ENCODE measurements at regions not wholly inside any gene's neighbourhood (a gene's known extent, or its start where the extent isn't known, plus 50 kb on each side); places are given as distances from the start of the nearest gene placed in this dataset.
"Not testable (repeated sequence)": the region's sequence is repeated elsewhere in the genome, so short reads cannot be mapped to it uniquely, and the experiment has no call there.

DNA sequence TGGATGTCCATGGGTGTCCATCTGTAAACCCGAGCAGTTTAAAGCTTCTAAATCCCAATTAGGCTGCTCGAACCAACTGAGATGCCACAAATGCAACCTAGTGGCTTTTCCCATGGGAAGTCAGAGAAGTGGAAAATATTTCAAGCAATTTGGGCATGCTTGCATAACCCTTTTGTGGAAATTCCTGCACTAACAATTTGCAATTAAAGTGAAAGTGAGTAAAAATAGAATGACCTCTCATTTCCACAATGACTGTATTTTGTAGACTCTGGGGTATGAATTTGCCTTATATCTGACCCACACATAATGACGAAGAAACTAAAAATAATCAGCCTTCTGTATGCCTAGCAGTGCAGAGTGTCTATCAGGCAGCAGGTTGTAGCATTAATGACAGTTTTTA, 91.8 kb upstream of the TSC22D1 start:
- no peaks in the 10 kb centered on the region for H3K9me3 ChIP-seq (ENCODE audit: control insufficient read depth in 2 of 3, insufficient read depth in 1 of 3, low read length in 3 of 3)
- H3K27me3 ChIP-seq (ENCODE audit: control insufficient read depth, insufficient read depth, low read length): no peaks in the 10 kb centered on the region
- DNase-seq (peak in 2 of 5 donors; percentile 55 to 59), FAIRE-seq (no peak)
- TF ChIP-seq, protein P1, sequence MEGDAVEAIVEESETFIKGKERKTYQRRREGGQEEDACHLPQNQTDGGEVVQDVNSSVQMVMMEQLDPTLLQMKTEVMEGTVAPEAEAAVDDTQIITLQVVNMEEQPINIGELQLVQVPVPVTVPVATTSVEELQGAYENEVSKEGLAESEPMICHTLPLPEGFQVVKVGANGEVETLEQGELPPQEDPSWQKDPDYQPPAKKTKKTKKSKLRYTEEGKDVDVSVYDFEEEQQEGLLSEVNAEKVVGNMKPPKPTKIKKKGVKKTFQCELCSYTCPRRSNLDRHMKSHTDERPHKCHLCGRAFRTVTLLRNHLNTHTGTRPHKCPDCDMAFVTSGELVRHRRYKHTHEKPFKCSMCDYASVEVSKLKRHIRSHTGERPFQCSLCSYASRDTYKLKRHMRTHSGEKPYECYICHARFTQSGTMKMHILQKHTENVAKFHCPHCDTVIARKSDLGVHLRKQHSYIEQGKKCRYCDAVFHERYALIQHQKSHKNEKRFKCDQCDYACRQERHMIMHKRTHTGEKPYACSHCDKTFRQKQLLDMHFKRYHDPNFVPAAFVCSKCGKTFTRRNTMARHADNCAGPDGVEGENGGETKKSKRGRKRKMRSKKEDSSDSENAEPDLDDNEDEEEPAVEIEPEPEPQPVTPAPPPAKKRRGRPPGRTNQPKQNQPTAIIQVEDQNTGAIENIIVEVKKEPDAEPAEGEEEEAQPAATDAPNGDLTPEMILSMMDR (IDR thresholded peaks at IDR 0.05; ENCODE audit: borderline replicate concordance, extremely low read depth, insufficient read depth): no peak
- H3K4me3 ChIP-seq (ENCODE audit: low read length in 3 of 3): peak overlapping the region in 2 of 3 donors; percentile 24 to 42
- peak overlapping the region in 1 of 2 donors; percentile 23 for H3K27ac ChIP-seq (ENCODE audit: low read depth in 2 of 2, low read length in 2 of 2)
- peaks cover 0 to 4% (median 0%) of the 10 kb centered on the region in 3 donors for H3K4me1 ChIP-seq (ENCODE audit: control insufficient read depth in 2 of 3, insufficient read depth in 2 of 3, low read depth in 1 of 3, low read length in 3 of 3)
- no peak overlapping the region for H3K9ac ChIP-seq (ENCODE audit: low read length in 3 of 3)
- no peaks in the 10 kb centered on the region for H3K36me3 ChIP-seq (ENCODE audit: control insufficient read depth in 2 of 3, insufficient read depth in 3 of 3, low read length in 3 of 3)
- intact Hi-C loops (cut with DNase I): no loop called here

DNA sequence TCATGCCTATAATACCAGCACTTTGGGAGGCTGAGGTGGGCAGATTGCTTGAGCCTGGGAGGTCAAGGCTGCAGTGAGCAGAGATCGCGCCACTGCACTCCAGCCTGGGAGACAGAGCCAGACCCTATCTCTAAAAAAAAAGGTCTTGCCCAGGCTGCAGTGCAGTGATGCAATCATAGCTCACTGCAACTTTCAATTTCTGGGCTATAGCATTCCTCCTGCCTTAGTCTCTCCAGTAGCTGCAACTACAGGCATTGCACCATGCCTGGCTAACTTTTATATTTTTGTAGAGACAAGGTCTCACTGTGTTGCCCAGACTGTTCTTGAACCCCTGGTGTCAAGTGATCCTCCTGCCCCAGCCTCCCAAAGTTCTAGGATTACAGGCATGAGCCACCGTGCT, 90.4 kb upstream of the TSC22D1 start:
- intact Hi-C loops (cut with DNase I); H3K9ac ChIP-seq (ENCODE audit: low read length in 3 of 3); DNase-seq; H3K27ac ChIP-seq (ENCODE audit: low read depth in 2 of 2, low read length in 2 of 2); H3K9me3 ChIP-seq (ENCODE audit: control insufficient read depth in 2 of 3, insufficient read depth in 1 of 3, low read length in 3 of 3); H3K36me3 ChIP-seq (ENCODE audit: control insufficient read depth in 2 of 3, insufficient read depth in 3 of 3, low read length in 3 of 3); H3K4me1 ChIP-seq (ENCODE audit: control insufficient read depth in 2 of 3, insufficient read depth in 2 of 3, low read depth in 1 of 3, low read length in 3 of 3); H3K4me3 ChIP-seq (ENCODE audit: low read length in 3 of 3); H3K27me3 ChIP-seq (ENCODE audit: control insufficient read depth, insufficient read depth, low read length); FAIRE-seq: not testable (repeated sequence)

DNA sequence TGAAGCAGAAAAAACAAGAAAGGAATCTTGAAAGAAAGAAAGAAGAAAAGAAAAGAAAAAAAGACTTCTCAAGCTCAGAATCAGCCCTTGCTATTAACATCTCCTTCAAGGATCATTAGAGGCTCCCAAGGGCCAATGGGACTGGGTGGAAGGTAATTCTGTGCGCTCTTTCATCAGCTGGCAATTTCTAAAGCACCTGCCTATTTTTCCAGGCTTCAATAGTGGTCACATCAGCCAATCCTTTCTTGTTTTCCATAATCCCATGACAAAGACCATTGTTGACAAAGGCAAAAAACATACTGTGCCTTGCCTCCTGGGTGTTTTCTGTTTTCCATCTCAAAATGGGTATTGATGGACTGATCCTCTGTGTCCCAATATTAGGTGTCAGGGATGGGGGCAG, 88.2 kb upstream of the TSC22D1 start:
- H3K9ac ChIP-seq (ENCODE audit: low read length in 3 of 3): no peak overlapping the region
- DNase-seq: no peak
- no peak overlapping the region for H3K4me3 ChIP-seq (ENCODE audit: low read length in 3 of 3)
- peaks cover 0 to 4% (median 0%) of the 10 kb centered on the region in 3 donors for H3K4me1 ChIP-seq (ENCODE audit: control insufficient read depth in 2 of 3, insufficient read depth in 2 of 3, low read depth in 1 of 3, low read length in 3 of 3)
- no peak for FAIRE-seq
- no peaks in the 10 kb centered on the region for H3K36me3 ChIP-seq (ENCODE audit: control insufficient read depth in 2 of 3, insufficient read depth in 3 of 3, low read length in 3 of 3)
- no peaks in the 10 kb centered on the region for H3K9me3 ChIP-seq (ENCODE audit: control insufficient read depth in 2 of 3, insufficient read depth in 1 of 3, low read length in 3 of 3)
- intact Hi-C loops (cut with DNase I): no loop called here
- H3K27ac ChIP-seq (ENCODE audit: low read depth in 2 of 2, low read length in 2 of 2): no peak overlapping the region
- TF ChIP-seq, protein P1 (IDR thresholded peaks at IDR 0.05; ENCODE audit: borderline replicate concordance, extremely low read depth, insufficient read depth): no peak
- H3K27me3 ChIP-seq (ENCODE audit: control insufficient read depth, insufficient read depth, low read length): no peaks in the 10 kb centered on the region

DNA sequence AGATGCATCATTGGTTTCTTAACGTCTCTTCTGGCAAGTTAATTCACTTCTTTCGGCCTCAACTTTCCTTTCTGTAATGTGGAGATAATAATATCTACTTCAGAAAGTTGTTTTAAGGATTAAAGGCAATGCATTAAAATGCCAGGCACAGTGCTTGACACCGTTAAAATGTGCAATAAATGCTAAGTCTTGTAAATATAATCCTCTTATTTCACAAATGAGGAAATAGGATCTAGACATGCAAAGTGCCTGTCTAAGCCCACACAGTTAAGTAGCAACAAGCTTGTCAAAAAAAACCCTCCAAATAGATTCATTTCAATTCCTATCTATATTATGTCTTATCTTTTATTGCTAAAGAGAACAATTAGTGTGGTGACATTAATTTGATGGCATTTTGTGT, 86.4 kb upstream of the TSC22D1 start:
- Histone ChIP-seq H3K27me3 (ENCODE audit: control insufficient read depth, insufficient read depth, low read length) (no peaks in the 10 kb centered on the region), H3K36me3 (ENCODE audit: control insufficient read depth in 2 of 3, insufficient read depth in 3 of 3, low read length in 3 of 3) (no peaks in the 10 kb centered on the region), H3K4me3 (ENCODE audit: low read length in 3 of 3) (no peak overlapping the region), H3K4me1 (ENCODE audit: control insufficient read depth in 2 of 3, insufficient read depth in 2 of 3, low read depth in 1 of 3, low read length in 3 of 3) (no peaks in the 10 kb centered on the region), H3K9me3 (ENCODE audit: control insufficient read depth in 2 of 3, insufficient read depth in 1 of 3, low read length in 3 of 3) (no peaks in the 10 kb centered on the region), H3K9ac (ENCODE audit: low read length in 3 of 3) (no peak overlapping the region), H3K27ac (ENCODE audit: low read depth in 2 of 2, low read length in 2 of 2) (no peak overlapping the region)
- DNase-seq (no peak), FAIRE-seq (no peak)
- intact Hi-C loops (cut with DNase I): no loop called here
- TF ChIP-seq, protein P1 (IDR thresholded peaks at IDR 0.05; ENCODE audit: borderline replicate concordance, extremely low read depth, insufficient read depth): no peak

Measured in kidney (tissue), 13 donors.